ENCODE measurements at regions not wholly inside any gene's neighbourhood (a gene's known extent, or its start where the extent isn't known, plus 50 kb on each side); places are given as distances from the start of the nearest gene placed in this dataset.

GRCh38 chr6:45827952-45828530 is 187.6 kb downstream of the CLIC5 start:
- no peak for TF ChIP-seq CTCF (IDR thresholded peaks at IDR 0.05)
- TF ChIP-seq POLR2A (IDR thresholded peaks at IDR 0.05) = no peak
- no peak for TF ChIP-seq EP300 (IDR thresholded peaks at IDR 0.05)
